ENCODE measurements at regions not wholly inside any gene's neighbourhood (a gene's known extent, or its start where the extent isn't known, plus 50 kb on each side); places are given as distances from the start of the nearest gene placed in this dataset.

- DNase-seq (ENCODE audit: low read depth), result no peak
Observed at GRCh38 chr3:118269537-118270125, 765.0 kb downstream of the IGSF11 start.

- DNase-seq (ENCODE audit: low read depth), result no peak
Observed at GRCh38 chr3:118272991-118273390, 761.7 kb downstream of the IGSF11 start.

- DNase-seq (ENCODE audit: low read depth), result no peak
Observed at GRCh38 chr3:118277814-118278213, 756.8 kb downstream of the IGSF11 start.

DNA sequence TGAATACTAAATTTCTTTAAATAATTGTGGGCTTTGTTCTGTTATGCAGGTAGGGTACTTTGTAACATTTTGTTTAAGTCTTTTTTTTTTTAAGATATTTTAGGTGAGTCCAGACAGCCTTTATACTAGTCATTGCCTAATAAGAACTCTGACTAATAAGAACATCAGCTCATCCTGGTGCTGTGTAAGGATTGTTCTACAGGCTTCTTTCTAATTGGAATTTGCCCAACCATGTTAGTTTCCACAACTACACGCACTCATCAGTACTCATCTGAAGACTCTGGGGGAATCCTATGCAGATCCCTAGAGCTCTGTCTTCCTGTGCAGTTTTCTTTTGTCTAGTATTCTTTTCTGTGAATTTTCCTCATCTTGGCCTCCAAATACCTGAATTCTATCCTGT lies 741.8 kb downstream of the IGSF11 start:
- no peak for DNase-seq (ENCODE audit: low read depth)

- DNase-seq (ENCODE audit: low read depth), result no peak
Observed at GRCh38 chr3:118298133-118298532, 736.5 kb downstream of the IGSF11 start.

- no peak for DNase-seq (ENCODE audit: low read depth)
Observed at GRCh38 chr3:118304557-118304956, 730.1 kb downstream of the IGSF11 start.

GRCh38 chr3:118332699-118333098 lies 701.9 kb downstream of the IGSF11 start:
- DNase-seq (ENCODE audit: low read depth), result no peak

GRCh38 chr3:118337649-118338048 lies 697.0 kb downstream of the IGSF11 start:
- no peak for DNase-seq (ENCODE audit: low read depth)

DNA sequence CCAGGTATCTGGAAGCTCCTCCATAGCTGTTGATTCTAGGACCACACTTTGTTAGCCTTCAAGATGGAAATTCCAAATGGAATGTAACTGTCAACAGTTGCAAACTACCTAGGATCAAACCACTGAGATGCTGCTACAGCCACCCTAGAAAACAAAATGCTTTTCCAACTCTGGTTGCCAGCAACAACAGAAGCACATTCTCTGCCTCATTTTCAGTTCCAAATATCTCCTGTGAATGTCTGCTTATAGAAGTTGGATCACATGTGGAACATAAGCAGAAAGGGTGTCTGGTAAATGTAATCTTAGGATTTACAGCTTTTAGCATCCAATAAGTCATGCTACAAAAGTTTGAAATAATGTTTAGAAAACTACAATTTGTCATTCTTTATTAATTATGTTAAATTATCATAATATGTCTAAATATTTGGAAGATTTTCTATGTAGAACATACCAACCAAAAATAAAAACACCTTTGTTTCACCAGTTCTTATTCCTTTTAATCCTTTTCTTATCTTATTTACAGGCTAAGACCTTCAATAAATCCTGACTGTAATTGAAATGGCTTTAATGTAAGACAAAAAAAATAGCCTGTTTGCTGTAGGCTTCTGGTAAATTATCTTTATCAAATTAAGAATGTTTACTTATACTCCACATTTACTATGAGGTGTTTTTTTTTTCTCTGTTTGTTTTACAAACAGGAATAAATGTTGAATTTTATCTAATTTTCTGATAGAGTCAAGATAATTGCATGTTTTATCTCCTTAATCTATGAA lies 687.1 kb downstream of the IGSF11 start:
- DNase-seq (ENCODE audit: low read depth), result no peak

- DNase-seq (ENCODE audit: low read depth), result no peak
Observed at GRCh38 chr3:118348169-118348557, 686.5 kb downstream of the IGSF11 start.

DNA sequence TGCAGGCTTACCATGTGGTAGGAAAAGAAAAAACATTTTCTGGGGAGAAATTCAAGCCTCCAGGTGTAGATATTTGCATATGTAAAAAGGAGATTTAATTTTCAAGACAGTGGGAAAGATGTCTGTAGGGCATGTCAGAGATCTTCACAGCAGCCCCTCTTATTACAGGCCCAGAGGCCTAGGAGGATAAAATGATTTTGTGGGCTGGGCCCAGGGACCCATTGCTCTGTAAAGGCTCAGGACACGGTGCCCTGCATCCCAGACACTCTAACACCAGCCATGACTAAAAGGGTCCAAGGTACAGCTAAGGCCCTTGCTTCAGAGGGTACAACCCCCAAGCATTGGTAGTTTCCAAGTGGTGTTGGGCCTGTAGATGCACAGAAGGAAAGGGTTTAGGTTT lies 680.1 kb downstream of the IGSF11 start:
- no peak for DNase-seq (ENCODE audit: low read depth)

DNA sequence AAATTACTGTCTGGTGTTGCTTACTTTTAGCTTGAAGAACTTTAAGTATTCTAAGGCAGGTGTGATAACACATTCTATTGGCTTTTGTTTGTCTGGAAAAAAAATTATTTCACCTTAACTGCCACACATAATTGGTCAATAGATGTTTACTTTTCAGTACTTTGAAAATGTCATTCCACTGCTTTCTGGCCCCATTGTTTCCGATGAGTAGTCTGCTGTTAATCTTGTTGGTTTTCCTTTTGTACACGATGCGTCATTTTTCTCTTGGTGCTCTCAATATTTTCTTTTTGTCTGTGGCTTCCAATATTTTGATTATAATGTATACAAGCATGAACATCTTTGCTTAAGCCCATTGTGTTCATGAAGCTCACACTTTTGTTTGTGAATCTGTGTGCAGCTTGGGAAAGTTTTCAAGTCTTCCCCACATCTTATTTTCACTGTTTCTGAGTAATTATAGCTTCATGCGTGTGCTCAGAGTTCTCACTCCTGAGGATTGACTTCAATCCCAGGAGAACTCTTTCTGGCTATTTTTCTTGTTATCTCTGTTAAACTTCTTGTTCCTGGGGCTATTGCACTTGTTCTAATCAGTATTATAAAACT lies 664.7 kb downstream of the IGSF11 start:
- DNase-seq (ENCODE audit: low read depth), result no peak

DNA sequence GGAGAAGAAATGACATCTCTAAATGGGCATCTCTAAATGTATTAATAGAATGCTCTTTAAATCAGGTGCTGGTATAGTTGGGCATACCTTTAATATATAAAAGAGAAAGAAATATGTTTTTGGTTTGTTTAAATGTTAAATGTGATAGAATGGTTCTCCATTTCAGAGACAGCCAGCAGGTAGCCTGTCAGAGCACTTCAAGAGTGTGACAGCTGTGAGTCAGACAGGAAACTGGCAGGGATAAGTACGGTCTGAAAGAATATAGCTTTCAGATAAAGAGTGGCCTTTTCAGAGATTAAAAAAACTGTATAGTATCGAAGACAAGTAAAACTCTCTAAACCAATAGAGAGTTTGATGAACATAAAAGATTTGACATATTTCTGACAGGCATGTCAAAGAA lies 654.1 kb downstream of the IGSF11 start:
- DNase-seq (ENCODE audit: low read depth), result no peak

GRCh38 chr3:118396491-118396890 lies 638.2 kb downstream of the IGSF11 start:
- no peak for DNase-seq (ENCODE audit: low read depth)

DNA sequence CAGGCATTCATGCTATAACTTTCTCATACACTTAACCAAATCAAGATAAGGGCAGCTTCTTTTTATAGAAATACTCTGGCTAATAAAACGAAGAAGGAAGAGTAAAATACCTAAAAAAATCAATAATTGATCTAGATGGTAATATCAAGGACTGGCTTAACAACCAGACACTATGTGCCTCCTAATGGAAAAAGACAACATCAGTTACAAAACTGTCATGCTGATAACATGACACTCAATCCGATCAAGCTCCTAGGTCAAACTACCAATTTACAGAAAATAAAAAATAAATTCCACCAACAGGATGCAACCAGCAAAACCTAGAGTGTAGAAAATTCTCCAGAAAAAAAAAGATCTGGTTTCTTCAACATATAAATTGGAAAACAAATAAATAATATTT lies 634.6 kb downstream of the IGSF11 start:
- DNase-seq (ENCODE audit: low read depth), result no peak

GRCh38 chr3:118400886-118401285 lies 633.8 kb downstream of the IGSF11 start:
- DNase-seq (ENCODE audit: low read depth), result no peak

DNA sequence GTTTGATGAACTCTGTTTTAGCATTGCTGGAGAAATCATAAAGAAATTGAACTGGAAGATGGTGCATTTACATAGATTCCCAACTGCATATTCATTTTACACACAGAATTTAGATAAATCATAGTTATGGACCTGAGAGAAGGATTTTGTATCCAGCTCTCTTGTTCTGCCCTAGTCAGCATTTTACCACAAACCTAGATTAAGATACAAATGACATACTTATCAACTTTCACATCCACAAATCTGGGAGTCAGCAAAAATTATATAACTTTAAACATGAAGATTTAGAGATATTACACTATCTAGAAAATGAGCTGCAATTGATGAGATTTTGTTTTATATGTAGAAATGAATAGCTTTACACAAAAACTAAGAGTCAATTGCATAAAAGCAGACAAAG lies 632.8 kb downstream of the IGSF11 start:
- no peak for DNase-seq (ENCODE audit: low read depth)

GRCh38 chr3:118402971-118403370 lies 631.7 kb downstream of the IGSF11 start:
- DNase-seq (ENCODE audit: low read depth), result no peak

GRCh38 chr3:118406562-118406961 lies 628.1 kb downstream of the IGSF11 start:
- no peak for DNase-seq (ENCODE audit: low read depth)

DNA sequence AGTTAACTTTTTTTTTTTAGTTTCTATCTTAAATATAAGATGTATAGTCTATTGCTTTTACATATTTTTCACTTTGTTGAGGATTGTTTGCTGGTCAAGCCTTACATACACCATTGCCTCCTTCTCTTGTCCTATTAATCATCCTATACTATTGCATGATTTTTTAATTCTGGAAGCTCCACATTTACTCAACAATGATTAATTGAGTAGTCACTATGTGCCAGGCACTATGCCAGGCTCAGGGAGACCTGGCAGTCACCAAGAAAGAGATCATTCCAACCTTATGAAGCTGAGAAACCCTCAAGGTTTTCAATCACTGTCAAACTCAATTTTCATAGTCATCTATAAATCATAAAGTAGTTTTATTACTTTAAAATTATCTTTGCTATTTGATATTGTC lies 626.2 kb downstream of the IGSF11 start:
- DNase-seq (ENCODE audit: low read depth), result no peak

DNA sequence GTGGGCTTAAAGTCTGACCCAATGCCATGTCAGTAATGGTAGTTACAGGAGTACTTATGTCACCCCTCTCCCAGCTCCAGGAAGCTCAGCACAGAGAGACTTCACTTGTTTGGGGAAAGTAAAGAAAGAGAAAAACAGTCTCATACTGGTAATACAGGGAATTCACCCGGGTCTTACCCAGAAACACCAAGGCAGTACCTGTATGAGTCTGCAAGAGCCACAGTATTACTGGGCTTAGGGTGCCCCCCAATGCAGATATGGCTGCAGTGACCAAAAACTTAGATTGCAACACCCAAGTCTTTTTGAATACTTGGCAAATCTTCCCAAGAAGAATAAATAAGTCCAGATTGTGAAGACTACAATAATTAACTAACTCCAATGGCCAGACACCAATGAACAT lies 622.1 kb downstream of the IGSF11 start:
- no peak for DNase-seq (ENCODE audit: low read depth)

DNA sequence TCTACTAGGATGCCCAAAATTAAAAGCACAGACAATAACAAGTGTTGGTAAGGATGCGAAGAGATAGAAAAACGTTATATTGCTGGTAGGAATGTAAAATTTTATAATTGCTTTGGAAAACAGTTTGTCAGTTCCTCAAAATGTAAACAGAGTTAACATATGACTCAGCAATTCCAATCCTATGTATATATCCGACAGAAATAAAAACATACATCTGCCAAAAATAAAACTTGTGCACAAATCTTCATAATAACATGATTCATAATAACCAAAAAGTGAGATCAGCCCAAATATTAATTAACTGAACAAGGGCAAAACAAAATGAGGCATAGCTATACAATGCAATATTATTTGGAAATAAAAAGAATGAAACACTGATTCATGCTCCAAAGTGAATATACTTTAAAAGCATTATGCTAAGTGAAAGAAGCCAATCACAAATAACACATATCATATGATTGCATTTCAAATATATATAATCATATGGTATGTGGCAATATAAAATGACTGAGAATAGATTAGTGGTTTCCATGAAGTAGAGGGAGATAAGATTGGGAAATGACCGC lies 609.3 kb downstream of the IGSF11 start:
- DNase-seq (ENCODE audit: low read depth), result no peak

DNA sequence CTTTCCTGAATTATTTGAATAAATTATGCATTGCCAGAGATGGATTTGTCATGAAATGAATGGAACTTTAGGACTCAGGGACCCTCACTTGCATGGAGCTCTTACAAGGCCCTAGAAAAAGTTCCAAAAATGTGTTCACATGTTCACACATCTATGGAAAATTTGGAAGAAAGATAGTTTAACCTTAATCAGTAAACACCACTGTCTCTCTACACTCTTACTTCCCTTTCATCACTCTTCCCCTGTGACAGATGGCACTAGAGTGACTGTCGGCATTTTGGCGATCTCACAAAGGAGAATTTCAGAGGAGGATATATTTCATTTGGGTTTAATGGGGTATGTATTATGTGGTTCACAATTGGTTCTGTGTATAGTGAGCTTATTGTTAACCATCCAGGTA lies 600.8 kb downstream of the IGSF11 start:
- no peak for DNase-seq (ENCODE audit: low read depth)

All from stimulated activated CD8-positive, alpha-beta memory T cell treated with anti-CD3 and anti-CD28 coated beads, Interleukin-7, amount 100 ng/mL, for 24 hours (primary cell).